IgD-negative memory B cell (primary cell): ENCODE measurements at regions not wholly inside any gene's neighbourhood (a gene's known extent, or its start where the extent isn't known, plus 50 kb on each side); places are given as distances from the start of the nearest gene placed in this dataset.

Experiments
- H3K27ac Mint-ChIP-seq, 3 donors: one replicate each; pipeline ENCODE4 v1.8.0; 2020 to 2022; ENCODE audit warnings: mild to moderate bottlenecking in 3 of 3, mixed read lengths in 3 of 3, moderate library complexity in 1 of 3
- H3K27me3 Mint-ChIP-seq: one replicate; pipeline ENCODE4 v1.8.0; 2021; ENCODE audit warnings: mixed read lengths
- H3K36me3 Mint-ChIP-seq: one replicate; pipeline ENCODE4 v1.8.0; 2020; ENCODE audit warnings: mild to moderate bottlenecking, mixed read lengths
- H3K4me1 Mint-ChIP-seq, 3 donors: one replicate each; pipeline ENCODE4 v1.8.0; 2020 to 2022; ENCODE audit warnings: mixed read lengths in 3 of 3, mild to moderate bottlenecking in 1 of 3
- H3K4me3 Mint-ChIP-seq, 4 donors: one replicate each; pipeline ENCODE4 v1.8.0; 2020 to 2022; ENCODE audit warnings: mild to moderate bottlenecking in 4 of 4, mixed read lengths in 4 of 4, moderate library complexity in 3 of 4
- H3K9me3 Mint-ChIP-seq, 3 donors: one replicate each; pipeline ENCODE4 v1.8.0; 2020 to 2021; ENCODE audit warnings: mixed read lengths in 3 of 3, mild to moderate bottlenecking in 1 of 3

DNA sequence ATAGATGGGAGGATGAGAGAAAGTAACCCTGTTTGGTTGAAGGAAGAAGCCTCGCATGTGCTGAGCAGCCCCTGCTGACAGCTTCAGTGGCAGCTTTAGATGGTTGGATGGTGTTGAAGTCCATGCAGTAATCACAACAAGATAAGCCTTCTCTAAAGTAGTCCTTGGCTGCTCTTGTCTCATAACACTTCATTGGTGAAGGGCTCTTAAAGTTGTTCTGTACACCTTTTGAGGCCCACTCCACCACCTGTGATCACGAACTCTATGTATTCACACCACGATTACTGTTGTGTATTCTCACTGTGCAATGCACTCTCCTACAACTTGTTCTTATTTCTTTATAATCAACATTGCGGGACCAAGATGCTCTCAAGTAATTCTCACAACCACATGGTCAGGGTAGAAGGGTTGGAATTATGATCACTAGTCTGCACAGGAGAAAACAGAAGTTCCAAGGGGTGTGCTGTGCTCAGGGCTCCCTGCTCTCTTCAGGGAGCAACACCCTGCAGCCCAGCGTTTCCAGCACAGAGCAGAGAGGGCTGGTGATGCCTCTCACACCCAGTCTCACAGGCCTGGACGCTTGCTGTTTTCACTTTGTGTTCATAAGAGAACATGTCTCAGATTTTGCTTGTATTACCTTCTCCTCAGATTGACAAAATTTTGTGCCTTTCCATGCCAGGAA is 294.4 kb downstream of the SMOC2 start:
- Mint-ChIP-seq H3K36me3 (peaks cover 1% of the 10 kb centered on the region), H3K9me3 (peaks cover 2 to 14% (median 3%) of the 10 kb centered on the region in 3 donors), H3K4me1 (no peaks in the 10 kb centered on the region), H3K27me3 (no peaks in the 10 kb centered on the region), H3K27ac (no peak overlapping the region), H3K4me3 (no peak overlapping the region)

- H3K9me3 Mint-ChIP-seq = peaks cover 2 to 14% (median 3%) of the 10 kb centered on the region in 3 donors
- H3K4me3 Mint-ChIP-seq = no peak overlapping the region
- no peaks in the 10 kb centered on the region for H3K27me3 Mint-ChIP-seq
- no peaks in the 10 kb centered on the region for H3K4me1 Mint-ChIP-seq
- peaks cover 1% of the 10 kb centered on the region for H3K36me3 Mint-ChIP-seq
- H3K27ac Mint-ChIP-seq = no peak overlapping the region
These were observed 293.5 kb downstream of the SMOC2 start for GRCh38 chr6:168734523-168734922.

- Mint-ChIP-seq H3K27ac (no peak overlapping the region), H3K4me1 (no peaks in the 10 kb centered on the region), H3K9me3 (peaks cover 2 to 10% (median 5%) of the 10 kb centered on the region in 3 donors), H3K27me3 (no peaks in the 10 kb centered on the region), H3K4me3 (no peak overlapping the region), H3K36me3 (peaks cover 4% of the 10 kb centered on the region)
These were observed 291.7 kb downstream of the SMOC2 start for GRCh38 chr6:168732676-168733075.

- Mint-ChIP-seq H3K9me3 (peaks cover 2 to 4% (median 3%) of the 10 kb centered on the region in 3 donors), H3K4me3 (no peak overlapping the region), H3K36me3 (peaks cover 2% of the 10 kb centered on the region), H3K4me1 (no peaks in the 10 kb centered on the region), H3K27ac (no peak overlapping the region), H3K27me3 (no peaks in the 10 kb centered on the region)
These were observed 290.1 kb downstream of the SMOC2 start for GRCh38 chr6:168730931-168731716.

DNA sequence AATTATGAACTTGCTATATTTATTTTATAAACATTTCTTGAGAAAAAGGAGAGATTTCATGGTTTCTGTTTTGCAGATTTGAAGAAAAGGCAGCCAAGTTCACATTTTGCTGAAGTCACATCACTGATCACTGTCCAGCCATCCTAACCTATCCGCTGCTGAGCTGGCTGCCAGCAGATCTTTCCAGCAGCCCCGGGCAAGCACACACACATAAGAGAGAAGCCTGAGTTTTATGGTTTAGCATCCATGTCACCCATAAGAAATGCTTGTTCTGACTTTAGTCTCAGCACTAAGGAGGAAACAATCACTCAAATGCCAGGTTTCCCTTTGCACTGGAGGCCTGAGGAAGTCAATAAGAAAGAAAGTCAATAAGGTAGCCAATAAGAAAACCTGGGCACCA is 287.1 kb downstream of the SMOC2 start:
- Mint-ChIP-seq H3K36me3 (peaks cover 2% of the 10 kb centered on the region), H3K27ac (no peak overlapping the region), H3K27me3 (no peaks in the 10 kb centered on the region), H3K4me1 (no peaks in the 10 kb centered on the region), H3K9me3 (peaks cover 2 to 4% (median 3%) of the 10 kb centered on the region in 3 donors), H3K4me3 (no peak overlapping the region)

DNA sequence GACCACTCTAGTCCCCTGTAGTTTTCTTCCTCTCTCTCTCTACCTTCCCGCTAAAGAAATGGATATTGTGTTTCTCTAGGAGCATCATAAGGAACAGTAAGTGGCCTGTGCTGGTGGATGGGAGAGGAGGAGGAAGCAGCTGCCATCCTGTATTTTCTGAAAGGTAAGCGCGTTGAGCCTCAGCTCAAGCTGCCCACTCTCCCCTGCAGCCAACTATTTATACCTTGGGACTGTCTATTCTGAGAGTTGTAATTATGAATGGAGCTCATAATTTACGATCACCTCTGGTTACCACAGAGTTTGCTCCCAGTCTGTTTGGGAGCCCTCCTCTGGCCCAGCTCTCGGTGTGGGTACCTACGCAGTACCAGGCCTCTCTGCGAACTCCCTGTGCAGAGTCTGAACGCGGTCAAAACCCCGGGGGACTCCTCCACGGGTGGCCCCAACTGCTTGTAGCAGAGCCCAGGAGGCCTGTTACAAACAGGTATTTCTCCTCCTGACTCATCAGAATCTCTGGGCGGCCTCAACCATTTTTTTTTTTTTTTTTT is 285.4 kb downstream of the SMOC2 start:
- H3K9me3 Mint-ChIP-seq = peaks cover 2 to 4% (median 3%) of the 10 kb centered on the region in 3 donors
- H3K36me3 Mint-ChIP-seq = peaks cover 2% of the 10 kb centered on the region
- H3K27ac Mint-ChIP-seq = no peak overlapping the region
- no peaks in the 10 kb centered on the region for H3K27me3 Mint-ChIP-seq
- H3K4me1 Mint-ChIP-seq = no peaks in the 10 kb centered on the region
- no peak overlapping the region for H3K4me3 Mint-ChIP-seq

GRCh38 chr6:168725802-168726201 is 284.8 kb downstream of the SMOC2 start:
- Mint-ChIP-seq H3K9me3 (peaks cover 2 to 4% (median 3%) of the 10 kb centered on the region in 3 donors), H3K27ac (no peak overlapping the region), H3K36me3 (peaks cover 2% of the 10 kb centered on the region), H3K4me1 (no peaks in the 10 kb centered on the region), H3K27me3 (no peaks in the 10 kb centered on the region), H3K4me3 (peak overlapping the region in 1 of 4 donors; percentile 67)

DNA sequence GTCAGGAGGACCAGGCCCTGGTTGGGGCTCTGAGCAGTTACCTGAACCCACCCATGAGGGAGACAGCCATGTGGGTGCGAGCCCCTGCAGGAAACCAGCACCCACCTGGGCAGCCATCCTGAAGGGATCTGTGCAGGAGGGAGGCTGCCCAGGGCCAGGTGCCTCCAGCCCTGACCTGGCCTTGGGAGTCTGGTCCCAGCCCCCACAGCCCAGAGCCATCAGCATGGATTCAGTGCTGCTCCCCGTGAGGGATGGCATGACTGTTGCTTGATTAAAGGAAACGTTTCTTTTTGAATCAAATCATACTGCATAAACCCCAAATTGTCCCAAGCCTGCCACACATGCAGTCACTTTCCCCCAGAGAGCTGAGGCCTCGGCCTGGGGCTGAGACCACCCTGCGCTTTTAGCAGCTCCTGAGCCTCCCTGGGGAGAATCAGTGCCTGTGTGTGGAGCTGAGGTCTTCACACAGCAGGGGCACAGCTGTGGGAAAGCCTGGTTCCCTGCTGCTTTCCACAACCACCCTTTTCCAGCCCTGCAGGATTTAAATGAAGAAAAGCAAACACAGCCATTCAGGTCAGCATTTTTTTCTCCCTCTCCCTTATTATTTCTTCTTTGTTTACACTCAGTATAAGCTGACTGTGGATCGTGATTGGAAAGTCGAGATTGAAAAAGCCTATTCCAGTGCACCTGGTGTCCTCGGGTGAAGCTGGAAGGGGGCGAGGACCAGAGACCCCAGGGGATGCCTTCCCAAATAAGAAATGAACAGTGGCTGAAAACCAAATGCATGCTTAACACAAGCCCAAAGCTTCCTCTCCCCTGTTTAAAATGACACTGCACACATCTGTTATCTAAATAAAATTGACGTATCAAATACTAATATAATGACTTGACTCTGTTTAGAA is 283.9 kb downstream of the SMOC2 start:
- no peak overlapping the region for H3K27ac Mint-ChIP-seq
- peaks cover 2% of the 10 kb centered on the region for H3K36me3 Mint-ChIP-seq

GRCh38 chr6:168724033-168724432 is 283.0 kb downstream of the SMOC2 start:
- no peaks in the 10 kb centered on the region for H3K4me1 Mint-ChIP-seq
- H3K27ac Mint-ChIP-seq = no peak overlapping the region
- H3K27me3 Mint-ChIP-seq = no peaks in the 10 kb centered on the region

More for the DNA sequence above, 283.9 kb downstream of the SMOC2 start:
- H3K4me3 Mint-ChIP-seq = no peak overlapping the region
- peaks cover 2 to 4% (median 3%) of the 10 kb centered on the region in 3 donors for H3K9me3 Mint-ChIP-seq
- H3K27me3 Mint-ChIP-seq = no peaks in the 10 kb centered on the region
- no peaks in the 10 kb centered on the region for H3K4me1 Mint-ChIP-seq

GRCh38 chr6:168722397-168722796 is 281.4 kb downstream of the SMOC2 start:
- peaks cover 1% of the 10 kb centered on the region for H3K36me3 Mint-ChIP-seq
- H3K27me3 Mint-ChIP-seq = no peaks in the 10 kb centered on the region
- H3K4me3 Mint-ChIP-seq = no peak overlapping the region
- peaks cover 0 to 4% (median 3%) of the 10 kb centered on the region in 3 donors for H3K9me3 Mint-ChIP-seq
- H3K27ac Mint-ChIP-seq = no peak overlapping the region
- no peaks in the 10 kb centered on the region for H3K4me1 Mint-ChIP-seq

More at GRCh38 chr6:168724033-168724432, 283.0 kb downstream of the SMOC2 start:
- H3K36me3 Mint-ChIP-seq = peaks cover 4% of the 10 kb centered on the region
- peaks cover 2 to 4% (median 3%) of the 10 kb centered on the region in 3 donors for H3K9me3 Mint-ChIP-seq
- no peak overlapping the region for H3K4me3 Mint-ChIP-seq

DNA sequence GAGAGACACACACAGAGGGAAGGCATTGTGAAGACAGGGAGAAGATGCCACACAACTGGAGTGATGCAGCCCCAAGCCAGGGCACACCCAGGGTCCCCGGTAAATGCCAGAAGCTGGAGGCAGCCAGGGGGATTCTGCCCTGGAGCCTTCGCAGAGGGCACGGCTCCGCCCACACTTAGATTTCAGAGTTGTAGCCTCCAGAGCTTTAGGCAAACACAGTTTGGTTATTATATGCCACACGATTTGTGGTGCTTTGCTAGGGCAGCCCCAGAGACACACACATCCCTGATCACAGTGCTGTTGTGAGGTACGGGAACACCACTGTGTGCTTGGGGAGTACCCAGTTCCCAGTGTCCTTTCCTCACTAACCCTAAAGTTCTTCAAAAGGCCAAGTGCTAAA is 280.6 kb downstream of the SMOC2 start:
- Mint-ChIP-seq H3K9me3 (peaks cover 2 to 6% (median 3%) of the 10 kb centered on the region in 3 donors), H3K27me3 (no peaks in the 10 kb centered on the region), H3K4me3 (no peak overlapping the region), H3K27ac (no peak overlapping the region), H3K36me3 (peaks cover 1% of the 10 kb centered on the region), H3K4me1 (no peaks in the 10 kb centered on the region)

GRCh38 chr6:168719901-168720300 is 278.9 kb downstream of the SMOC2 start:
- Mint-ChIP-seq H3K9me3 (peaks cover 2 to 6% (median 3%) of the 10 kb centered on the region in 3 donors), H3K36me3 (peaks cover 1% of the 10 kb centered on the region), H3K27ac (no peak overlapping the region), H3K27me3 (no peaks in the 10 kb centered on the region), H3K4me1 (no peaks in the 10 kb centered on the region), H3K4me3 (no peak overlapping the region)

GRCh38 chr6:168718821-168719475 is 278.0 kb downstream of the SMOC2 start:
- Mint-ChIP-seq H3K4me3 (no peak overlapping the region), H3K4me1 (no peaks in the 10 kb centered on the region), H3K27ac (no peak overlapping the region), H3K36me3 (peaks cover 1% of the 10 kb centered on the region), H3K9me3 (peaks cover 2 to 6% (median 3%) of the 10 kb centered on the region in 3 donors), H3K27me3 (no peaks in the 10 kb centered on the region)
